ENCODE measurements at regions not wholly inside any gene's neighbourhood (a gene's known extent, or its start where the extent isn't known, plus 50 kb on each side); places are given as distances from the start of the nearest gene placed in this dataset.
"Not testable (repeated sequence)": the region's sequence is repeated elsewhere in the genome, so short reads cannot be mapped to it uniquely, and the experiment has no call there.

DNA sequence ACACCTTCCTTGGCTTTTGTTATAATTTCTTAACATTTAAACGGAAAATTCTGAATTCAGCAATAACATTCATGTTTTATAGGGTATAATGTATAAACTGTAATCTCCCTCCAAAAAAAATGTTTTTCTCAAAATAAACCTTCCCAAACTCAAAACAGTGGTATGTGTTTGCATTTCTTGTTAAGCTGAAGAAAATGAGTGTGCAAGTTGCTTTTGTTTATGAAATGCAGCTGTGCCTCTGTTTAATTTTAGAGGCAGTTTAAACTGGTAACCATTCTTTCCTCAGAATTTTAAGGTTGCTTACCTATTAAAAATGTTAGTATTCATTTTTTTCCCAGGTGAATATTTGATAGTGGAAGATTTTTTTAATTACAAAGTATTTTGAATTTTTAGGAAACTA lies 105.0 kb upstream of the ANKRD50 start:
- no peak overlapping the region for H3K27ac ChIP-seq (ENCODE audit: low read depth, low read length)
- TF ChIP-seq, protein P1, sequence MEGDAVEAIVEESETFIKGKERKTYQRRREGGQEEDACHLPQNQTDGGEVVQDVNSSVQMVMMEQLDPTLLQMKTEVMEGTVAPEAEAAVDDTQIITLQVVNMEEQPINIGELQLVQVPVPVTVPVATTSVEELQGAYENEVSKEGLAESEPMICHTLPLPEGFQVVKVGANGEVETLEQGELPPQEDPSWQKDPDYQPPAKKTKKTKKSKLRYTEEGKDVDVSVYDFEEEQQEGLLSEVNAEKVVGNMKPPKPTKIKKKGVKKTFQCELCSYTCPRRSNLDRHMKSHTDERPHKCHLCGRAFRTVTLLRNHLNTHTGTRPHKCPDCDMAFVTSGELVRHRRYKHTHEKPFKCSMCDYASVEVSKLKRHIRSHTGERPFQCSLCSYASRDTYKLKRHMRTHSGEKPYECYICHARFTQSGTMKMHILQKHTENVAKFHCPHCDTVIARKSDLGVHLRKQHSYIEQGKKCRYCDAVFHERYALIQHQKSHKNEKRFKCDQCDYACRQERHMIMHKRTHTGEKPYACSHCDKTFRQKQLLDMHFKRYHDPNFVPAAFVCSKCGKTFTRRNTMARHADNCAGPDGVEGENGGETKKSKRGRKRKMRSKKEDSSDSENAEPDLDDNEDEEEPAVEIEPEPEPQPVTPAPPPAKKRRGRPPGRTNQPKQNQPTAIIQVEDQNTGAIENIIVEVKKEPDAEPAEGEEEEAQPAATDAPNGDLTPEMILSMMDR (IDR thresholded peaks at IDR 0.05; ENCODE audit: low read depth, low read length, poor library complexity, severe bottlenecking): no peak
- TF ChIP-seq EZH2phosphoT487 (IDR thresholded peaks at IDR 0.05; ENCODE audit: borderline replicate concordance, low read length): no peak
- no peaks in the 10 kb centered on the region for H3K36me3 ChIP-seq (ENCODE audit: control insufficient read depth, low read length)
- no peaks in the 10 kb centered on the region for H3K27me3 ChIP-seq (ENCODE audit: control insufficient read depth, low read length)
- no peaks in the 10 kb centered on the region for H3K79me2 ChIP-seq (ENCODE audit: control insufficient read depth, low read length)
- no peaks in the 10 kb centered on the region for H3K4me1 ChIP-seq (ENCODE audit: control insufficient read depth, low read length)
- H3K4me3 ChIP-seq (ENCODE audit: low read length): no peak overlapping the region
- H3F3A ChIP-seq (ENCODE audit: control insufficient read depth, insufficient read depth): no peaks in the 10 kb centered on the region
- H3K9me3 ChIP-seq (ENCODE audit: control insufficient read depth, insufficient read depth, low read length): no peaks in the 10 kb centered on the region
- no peak overlapping the region for H3K4me2 ChIP-seq (ENCODE audit: low read length)
- H4K20me1 ChIP-seq (ENCODE audit: control insufficient read depth, insufficient read depth, low read depth, low read length): no peaks in the 10 kb centered on the region
- H3K9me2 ChIP-seq (replicated peaks; ENCODE audit: control insufficient read depth, low read length): no peaks in the 10 kb centered on the region; the same call in 1 of the 2 replicates

DNA sequence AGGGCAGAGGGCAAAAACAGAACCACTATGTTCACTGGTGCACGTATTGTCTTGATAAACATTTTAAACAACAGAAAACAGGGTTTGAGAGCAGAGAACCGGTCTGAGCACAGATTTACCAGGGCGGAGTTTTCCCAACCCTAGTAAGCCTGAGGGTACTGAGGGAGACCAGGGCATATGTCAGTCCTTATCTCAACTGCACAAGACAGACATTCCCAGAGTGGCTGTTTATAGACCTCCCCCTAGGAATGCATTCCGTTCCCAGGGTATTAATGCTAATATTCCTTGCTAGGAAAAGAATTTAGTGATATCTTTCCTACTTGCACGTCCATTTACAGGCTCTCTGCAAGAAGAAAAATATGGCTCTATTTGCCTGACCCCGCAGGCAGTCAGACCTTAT lies 99.7 kb upstream of the ANKRD50 start:
- not testable (repeated sequence) for H3K4me3 ChIP-seq (ENCODE audit: low read length); H3K9me2 ChIP-seq (replicated peaks; ENCODE audit: control insufficient read depth, low read length); H4K20me1 ChIP-seq (ENCODE audit: control insufficient read depth, insufficient read depth, low read depth, low read length); H3K9me3 ChIP-seq (ENCODE audit: control insufficient read depth, insufficient read depth, low read length); H3K4me2 ChIP-seq (ENCODE audit: low read length); H3K27ac ChIP-seq (ENCODE audit: low read depth, low read length); H3K4me1 ChIP-seq (ENCODE audit: control insufficient read depth, low read length); H3K36me3 ChIP-seq (ENCODE audit: control insufficient read depth, low read length); H3F3A ChIP-seq (ENCODE audit: control insufficient read depth, insufficient read depth); H3K79me2 ChIP-seq (ENCODE audit: control insufficient read depth, low read length); H3K27me3 ChIP-seq (ENCODE audit: control insufficient read depth, low read length)

DNA sequence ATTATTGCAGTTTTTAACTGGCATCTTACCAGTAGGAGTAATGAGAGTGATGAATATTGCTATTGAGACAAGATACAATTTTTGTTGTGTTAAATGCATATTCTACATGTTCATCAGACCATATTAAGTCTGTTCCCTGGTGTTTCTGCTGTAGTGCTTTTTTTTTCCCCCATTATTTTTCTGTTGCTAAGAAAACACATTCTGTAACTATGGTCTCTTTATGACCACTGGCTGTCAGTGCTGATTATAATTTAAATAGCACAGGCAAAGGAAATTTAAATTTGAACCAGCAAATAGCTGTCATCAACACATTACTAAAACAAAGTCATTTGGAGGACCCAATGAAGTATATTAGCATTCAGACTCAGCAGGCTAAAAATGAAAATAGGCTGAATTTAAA lies 98.3 kb upstream of the ANKRD50 start:
- Histone ChIP-seq H3K27me3 (ENCODE audit: control insufficient read depth, low read length) (no peaks in the 10 kb centered on the region), H4K20me1 (ENCODE audit: control insufficient read depth, insufficient read depth, low read depth, low read length) (no peaks in the 10 kb centered on the region), H3K4me3 (ENCODE audit: low read length) (no peak overlapping the region), H3K27ac (ENCODE audit: low read depth, low read length) (no peak overlapping the region), H3F3A (ENCODE audit: control insufficient read depth, insufficient read depth) (no peaks in the 10 kb centered on the region), H3K9me3 (ENCODE audit: control insufficient read depth, insufficient read depth, low read length) (no peaks in the 10 kb centered on the region), H3K9me2 (replicated peaks; ENCODE audit: control insufficient read depth, low read length) (no peaks in the 10 kb centered on the region), H3K4me2 (ENCODE audit: low read length) (no peak overlapping the region), H3K36me3 (ENCODE audit: control insufficient read depth, low read length) (no peaks in the 10 kb centered on the region), H3K4me1 (ENCODE audit: control insufficient read depth, low read length) (no peaks in the 10 kb centered on the region), H3K79me2 (ENCODE audit: control insufficient read depth, low read length) (no peaks in the 10 kb centered on the region)
- TF ChIP-seq, protein P1 (IDR thresholded peaks at IDR 0.05; ENCODE audit: low read depth, low read length, poor library complexity, severe bottlenecking): no peak
- TF ChIP-seq EZH2phosphoT487 (IDR thresholded peaks at IDR 0.05; ENCODE audit: borderline replicate concordance, low read length): no peak

DNA sequence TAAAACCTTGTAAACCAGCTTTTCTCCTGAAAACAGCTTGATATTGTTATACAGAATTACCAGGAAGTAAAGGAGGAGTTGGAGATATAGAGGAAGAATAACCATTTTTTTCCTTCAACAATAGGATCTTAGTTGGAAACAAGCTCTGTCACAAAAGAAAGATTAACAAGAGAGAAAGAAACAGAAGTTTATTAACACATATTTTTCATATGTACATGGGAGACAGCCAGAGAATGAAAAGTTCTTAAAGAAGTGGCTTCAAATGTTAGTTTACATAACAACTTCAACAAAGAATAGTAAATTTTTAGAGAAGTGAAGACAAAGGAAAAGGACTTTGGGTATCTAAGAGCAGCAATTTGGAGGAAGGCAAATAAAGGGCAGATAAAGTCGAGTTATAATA lies 94.9 kb upstream of the ANKRD50 start:
- no peaks in the 10 kb centered on the region for H3K79me2 ChIP-seq (ENCODE audit: control insufficient read depth, low read length)
- no peaks in the 10 kb centered on the region for H3F3A ChIP-seq (ENCODE audit: control insufficient read depth, insufficient read depth)
- H3K27ac ChIP-seq (ENCODE audit: low read depth, low read length): no peak overlapping the region
- H3K36me3 ChIP-seq (ENCODE audit: control insufficient read depth, low read length): no peaks in the 10 kb centered on the region
- no peak overlapping the region for H3K4me2 ChIP-seq (ENCODE audit: low read length)
- no peak overlapping the region for H3K4me3 ChIP-seq (ENCODE audit: low read length)
- no peaks in the 10 kb centered on the region for H4K20me1 ChIP-seq (ENCODE audit: control insufficient read depth, insufficient read depth, low read depth, low read length)
- H3K4me1 ChIP-seq (ENCODE audit: control insufficient read depth, low read length): no peaks in the 10 kb centered on the region
- TF ChIP-seq, protein P1 (IDR thresholded peaks at IDR 0.05; ENCODE audit: low read depth, low read length, poor library complexity, severe bottlenecking): no peak
- no peak for TF ChIP-seq EZH2phosphoT487 (IDR thresholded peaks at IDR 0.05; ENCODE audit: borderline replicate concordance, low read length)
- no peaks in the 10 kb centered on the region for H3K9me2 ChIP-seq (replicated peaks; ENCODE audit: control insufficient read depth, low read length)
- no peaks in the 10 kb centered on the region for H3K27me3 ChIP-seq (ENCODE audit: control insufficient read depth, low read length)
- no peaks in the 10 kb centered on the region for H3K9me3 ChIP-seq (ENCODE audit: control insufficient read depth, insufficient read depth, low read length)

Data from DOHH2 (cell line).